HEK293 (cell line): ENCODE measurements at regions not wholly inside any gene's neighbourhood (a gene's known extent, or its start where the extent isn't known, plus 50 kb on each side); places are given as distances from the start of the nearest gene placed in this dataset.

Source experiments
- CTCF ChIA-PET: fragments of 350-600 bp; formaldehyde crosslinking; extraction: SDS; loops from one replicate; lab custom pipeline; 2021; ENCODE audit warnings: antibody characterized with exemption; lab: Yijun Ruan, JAX
- POLR2A ChIA-PET: fragments of 300-600 bp; formaldehyde crosslinking; extraction: SDS; loops from one replicate; lab custom pipeline; 2020; ENCODE audit warnings: antibody characterized with exemption, inconsistent platforms; lab: Yijun Ruan, JAX
- H3K27ac ChIP-seq: fragments of 200-500 bp; sonication (Bioruptor generic); 2 replicates; pipeline ENCODE4 v1.5.1; 2014; ENCODE audit warnings: low read depth, low read length, control low read depth, inconsistent platforms; ENCODE audit errors: extremely low read depth
- H3K36me3 ChIP-seq, 2 experiments: fragments of 200-500 bp in 1 of 2; sonication (Bioruptor generic) in 1 of 2; 1 replicate in 1 of 2; 2 replicates in 1 of 2; pipeline ENCODE4 v1.5.1; 2014 to 2017; ENCODE audit warnings: inconsistent platforms in 2 of 2, low read length in 2 of 2; ENCODE audit not compliant: control insufficient read depth in 2 of 2, insufficient read depth in 1 of 2
- H3K4me1 ChIP-seq: fragments of 200-500 bp; sonication (Bioruptor generic); 2 replicates; pipeline ENCODE4 v1.5.1; 2014; ENCODE audit warnings: mild to moderate bottlenecking, low read length, inconsistent platforms; ENCODE audit not compliant: control insufficient read depth, insufficient read depth
- H3K4me3 ChIP-seq: 2 replicates; pipeline ENCODE4 v1.5.1; 2011; ENCODE audit warnings: low read depth, mild to moderate bottlenecking, control low read depth, low read length, moderate library complexity
- H3K9me3 ChIP-seq: fragments of 200-500 bp; sonication (Bioruptor generic); 2 replicates; pipeline ENCODE4 v1.5.1; 2014; ENCODE audit warnings: low read depth, low read length, inconsistent platforms; ENCODE audit not compliant: control insufficient read depth, insufficient read depth
- MYNN ChIP-seq: fragments of 450-650 bp; formaldehyde crosslinking; IDR thresholded peaks from 2 replicates; pipeline ENCODE4 v1.5.1; 2016; ENCODE audit warnings: missing biosample characterization, missing genetic modification characterization, borderline replicate concordance
- SALL2 ChIP-seq: fragments of 450-650 bp; formaldehyde crosslinking; IDR thresholded peaks from 2 replicates; pipeline ENCODE4 v1.5.0; 2017; ENCODE audit warnings: missing biosample characterization, mild to moderate bottlenecking, missing genetic modification characterization, borderline replicate concordance
- SP3 ChIP-seq: fragments of 450-650 bp; formaldehyde crosslinking; IDR thresholded peaks from 2 replicates; pipeline ENCODE4 v1.5.1; 2016; ENCODE audit warnings: missing biosample characterization, missing genetic modification characterization
- TCF7L2 ChIP-seq: IDR thresholded peaks from 2 replicates; pipeline ENCODE4 v1.6.1; 2011; ENCODE audit warnings: low read depth, mild to moderate bottlenecking, inconsistent platforms, low read length, moderate library complexity, borderline replicate concordance
- ZBTB17 ChIP-seq: fragments of 450-650 bp; formaldehyde crosslinking; IDR thresholded peaks from 2 replicates; pipeline ENCODE4 v1.5.1; 2016; ENCODE audit warnings: missing biosample characterization, missing genetic modification characterization
- ZFP37 ChIP-seq: fragments of 450-650 bp; formaldehyde crosslinking; IDR thresholded peaks from 2 replicates; pipeline ENCODE4 v1.5.1; 2016; ENCODE audit warnings: missing biosample characterization, missing genetic modification characterization
- ZNF133 ChIP-seq: fragments of 450-650 bp; formaldehyde crosslinking; IDR thresholded peaks from 2 replicates; pipeline ENCODE4 v1.5.1; 2016; ENCODE audit warnings: missing biosample characterization, missing genetic modification characterization
- ZNF2 ChIP-seq: fragments of 450-650 bp; formaldehyde crosslinking; IDR thresholded peaks from 2 replicates; pipeline ENCODE4 v1.5.1; 2016; ENCODE audit warnings: missing biosample characterization, missing genetic modification characterization
- ZNF274 ChIP-seq, 2 experiments: fragments of 200-500 bp in 1 of 2; fragments of 450-650 bp in 1 of 2; sonication (Bioruptor generic) in 1 of 2; formaldehyde crosslinking in 1 of 2; IDR thresholded peaks; 2 replicates each; pipeline versions ENCODE4 v1.5.1 to v1.6.1; 2014 to 2016; ENCODE audit warnings: borderline replicate concordance in 1 of 2, inconsistent platforms in 1 of 2, low read length in 1 of 2, missing biosample characterization in 1 of 2, missing genetic modification characterization in 1 of 2
- ZNF311 ChIP-seq: fragments of 450-650 bp; formaldehyde crosslinking; IDR thresholded peaks from 2 replicates; pipeline ENCODE4 v1.5.1; 2017; ENCODE audit warnings: missing biosample characterization, missing genetic modification characterization, borderline replicate concordance
- ZNF350 ChIP-seq: fragments of 450-650 bp; formaldehyde crosslinking; IDR thresholded peaks from 2 replicates; pipeline ENCODE4 v1.5.0; 2017; ENCODE audit warnings: missing biosample characterization, mild to moderate bottlenecking, missing genetic modification characterization
- ZNF366 ChIP-seq: fragments of 450-650 bp; formaldehyde crosslinking; conservative IDR thresholded peaks from 2 replicates; pipeline ENCODE4 v1.5.1; 2016; ENCODE audit warnings: missing biosample characterization, missing genetic modification characterization
- ZNF423 ChIP-seq: fragments of 450-650 bp; formaldehyde crosslinking; IDR thresholded peaks from 2 replicates; pipeline ENCODE4 v1.5.1; 2016; ENCODE audit warnings: missing biosample characterization, missing genetic modification characterization
- ZNF521 ChIP-seq: fragments of 450-650 bp; formaldehyde crosslinking; IDR thresholded peaks from 2 replicates; pipeline ENCODE4 v1.5.1; 2017; ENCODE audit warnings: missing biosample characterization, mild to moderate bottlenecking, missing genetic modification characterization
- ZNF530 ChIP-seq: fragments of 450-650 bp; formaldehyde crosslinking; IDR thresholded peaks from 2 replicates; pipeline ENCODE4 v1.5.1; 2016; ENCODE audit warnings: low read depth, missing biosample characterization, missing genetic modification characterization
- ZNF544 ChIP-seq: fragments of 450-650 bp; formaldehyde crosslinking; IDR thresholded peaks from 2 replicates; pipeline ENCODE4 v1.5.0; 2017; ENCODE audit warnings: missing biosample characterization, missing genetic modification characterization
- ZNF600 ChIP-seq: fragments of 450-650 bp; formaldehyde crosslinking; IDR thresholded peaks from 2 replicates; pipeline ENCODE4 v1.5.1; 2016; ENCODE audit warnings: missing biosample characterization, missing genetic modification characterization
- ZNF76 ChIP-seq: fragments of 450-650 bp; formaldehyde crosslinking; IDR thresholded peaks from 2 replicates; pipeline ENCODE4; 2016; ENCODE audit warnings: low read depth, missing biosample characterization, missing genetic modification characterization, borderline replicate concordance
- ZSCAN30 ChIP-seq: fragments of 450-650 bp; IDR thresholded peaks from 2 replicates; pipeline ENCODE4 v1.5.1; 2018; ENCODE audit warnings: missing biosample characterization, mild to moderate bottlenecking, missing genetic modification characterization, moderate library complexity
- TF ChIP-seq, protein P1 (sequence below): fragments of 450-650 bp; formaldehyde crosslinking; conservative IDR thresholded peaks from 2 replicates; pipeline ENCODE4 v1.5.1; 2016; ENCODE audit warnings: low read depth, missing biosample characterization, missing genetic modification characterization
- TF ChIP-seq, protein P2 (sequence below): fragments of 450-650 bp; formaldehyde crosslinking; optimal IDR thresholded peaks from 2 replicates; pipeline ENCODE3; 2016; ENCODE audit warnings: missing biosample characterization, mild to moderate bottlenecking, missing genetic modification characterization
- TF ChIP-seq, protein P3 (sequence below): fragments of 450-650 bp; formaldehyde crosslinking; IDR thresholded peaks from 2 replicates; pipeline ENCODE4 v1.5.1; 2016; ENCODE audit warnings: missing biosample characterization, missing genetic modification characterization, borderline replicate concordance

DNA sequence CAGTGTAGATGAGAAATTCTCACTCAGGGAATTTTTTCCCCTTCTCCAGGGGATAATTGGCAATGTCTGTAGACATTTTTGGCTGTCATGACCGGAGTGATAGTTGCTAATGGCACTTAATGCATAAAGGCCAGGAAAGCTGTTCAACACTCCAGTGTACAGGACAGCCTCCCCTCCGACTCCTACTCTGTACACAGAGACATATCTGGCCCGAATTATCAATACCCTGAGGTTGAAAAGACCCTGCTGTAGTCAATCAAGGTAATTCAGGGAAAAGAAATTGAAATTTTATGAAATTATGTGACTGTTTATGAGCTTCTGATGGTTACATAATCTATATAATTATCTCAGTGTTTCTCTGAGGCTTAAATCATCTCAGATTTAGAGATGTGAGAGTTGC is 720.7 kb downstream of the OLFM4 start (continued):
- TF ChIP-seq, protein P1, sequence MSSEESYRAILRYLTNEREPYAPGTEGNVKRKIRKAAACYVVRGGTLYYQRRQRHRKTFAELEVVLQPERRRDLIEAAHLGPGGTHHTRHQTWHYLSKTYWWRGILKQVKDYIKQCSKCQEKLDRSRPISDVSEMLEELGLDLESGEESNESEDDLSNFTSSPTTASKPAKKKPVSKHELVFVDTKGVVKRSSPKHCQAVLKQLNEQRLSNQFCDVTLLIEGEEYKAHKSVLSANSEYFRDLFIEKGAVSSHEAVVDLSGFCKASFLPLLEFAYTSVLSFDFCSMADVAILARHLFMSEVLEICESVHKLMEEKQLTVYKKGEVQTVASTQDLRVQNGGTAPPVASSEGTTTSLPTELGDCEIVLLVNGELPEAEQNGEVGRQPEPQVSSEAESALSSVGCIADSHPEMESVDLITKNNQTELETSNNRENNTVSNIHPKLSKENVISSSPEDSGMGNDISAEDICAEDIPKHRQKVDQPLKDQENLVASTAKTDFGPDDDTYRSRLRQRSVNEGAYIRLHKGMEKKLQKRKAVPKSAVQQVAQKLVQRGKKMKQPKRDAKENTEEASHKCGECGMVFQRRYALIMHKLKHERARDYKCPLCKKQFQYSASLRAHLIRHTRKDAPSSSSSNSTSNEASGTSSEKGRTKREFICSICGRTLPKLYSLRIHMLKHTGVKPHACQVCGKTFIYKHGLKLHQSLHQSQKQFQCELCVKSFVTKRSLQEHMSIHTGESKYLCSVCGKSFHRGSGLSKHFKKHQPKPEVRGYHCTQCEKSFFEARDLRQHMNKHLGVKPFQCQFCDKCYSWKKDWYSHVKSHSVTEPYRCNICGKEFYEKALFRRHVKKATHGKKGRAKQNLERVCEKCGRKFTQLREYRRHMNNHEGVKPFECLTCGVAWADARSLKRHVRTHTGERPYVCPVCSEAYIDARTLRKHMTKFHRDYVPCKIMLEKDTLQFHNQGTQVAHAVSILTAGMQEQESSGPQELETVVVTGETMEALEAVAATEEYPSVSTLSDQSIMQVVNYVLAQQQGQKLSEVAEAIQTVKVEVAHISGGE (tag by site-specific recombination): no peak
- no peak for TF ChIP-seq ZNF350 (tag by site-specific recombination)
- no peak for TF ChIP-seq ZNF544 (tag by site-specific recombination)
- TF ChIP-seq SALL2 (tag by site-specific recombination): no peak

DNA sequence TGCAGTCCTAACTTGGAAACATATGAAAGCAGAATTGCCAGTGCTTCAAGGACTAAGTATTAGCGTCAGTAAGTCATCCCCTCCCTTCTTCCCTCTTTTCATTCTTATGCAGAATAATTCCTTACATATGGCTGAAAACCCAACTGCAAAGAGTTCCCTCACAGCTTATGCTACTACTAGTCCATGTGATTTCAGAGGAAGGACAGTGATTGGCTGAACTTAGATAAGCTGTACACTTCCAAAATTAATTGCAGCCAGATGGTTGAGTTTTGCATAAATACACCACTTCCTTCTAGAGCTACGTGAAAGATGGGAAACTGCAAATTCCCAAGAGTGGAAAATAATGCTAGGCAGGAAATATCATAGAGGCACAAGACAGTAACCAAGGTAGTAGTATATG is 730.4 kb downstream of the OLFM4 start:
- Histone ChIP-seq H3K36me3 (no peaks in the 10 kb centered on the region), H3K27ac (no peak overlapping the region), H3K4me1 (no peaks in the 10 kb centered on the region), H3K9me3 (no peaks in the 10 kb centered on the region), H3K4me3 (no peak overlapping the region)
- ChIA-PET POLR2A (no interaction called here), CTCF (interaction anchor here (0.6 kb wide), 1 partner anchor 509 kb away, joined by 3 read pairs; no protein-coding TSS in a partner anchor)
- TF ChIP-seq ZSCAN30 (tag by site-specific recombination) (no peak), ZBTB17 (no peak), ZNF423 (tag by site-specific recombination) (no peak), ZNF530 (no peak), ZNF274 (IDR thresholded peaks at IDR 0.05; ENCODE audit: low read length) (no peak), ZNF274 (tag by site-specific recombination; IDR thresholded peaks at IDR 0.05; ENCODE audit: borderline replicate concordance) (no peak)

DNA sequence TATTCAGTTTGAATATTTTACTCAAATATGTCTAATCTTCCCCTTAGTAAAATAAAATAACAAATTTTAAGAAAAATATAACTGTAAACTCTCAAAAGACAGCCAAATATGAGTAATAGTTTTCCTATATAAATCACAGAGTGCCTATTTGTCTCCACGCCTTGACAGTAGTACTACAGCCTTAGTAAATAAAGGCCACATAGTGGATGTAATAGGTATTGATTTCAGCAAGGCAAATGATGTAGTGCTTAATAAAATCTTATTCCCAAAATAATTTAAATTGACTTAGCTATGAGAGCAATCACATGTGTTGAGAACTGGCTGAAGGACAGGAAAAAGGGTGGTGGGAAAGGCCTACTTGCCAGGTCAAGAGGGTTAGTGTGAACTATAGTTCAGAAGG is 747.2 kb downstream of the OLFM4 start:
- no peaks in the 10 kb centered on the region for H3K36me3 ChIP-seq
- TF ChIP-seq ZNF521 (tag by site-specific recombination) (no peak), ZNF76 (no peak), SP3 (no peak), ZFP37 (tag by site-specific recombination) (no peak), TCF7L2 (no peak), ZNF2 (tag by site-specific recombination) (no peak), ZNF311 (no peak)
- TF ChIP-seq, protein P2, sequence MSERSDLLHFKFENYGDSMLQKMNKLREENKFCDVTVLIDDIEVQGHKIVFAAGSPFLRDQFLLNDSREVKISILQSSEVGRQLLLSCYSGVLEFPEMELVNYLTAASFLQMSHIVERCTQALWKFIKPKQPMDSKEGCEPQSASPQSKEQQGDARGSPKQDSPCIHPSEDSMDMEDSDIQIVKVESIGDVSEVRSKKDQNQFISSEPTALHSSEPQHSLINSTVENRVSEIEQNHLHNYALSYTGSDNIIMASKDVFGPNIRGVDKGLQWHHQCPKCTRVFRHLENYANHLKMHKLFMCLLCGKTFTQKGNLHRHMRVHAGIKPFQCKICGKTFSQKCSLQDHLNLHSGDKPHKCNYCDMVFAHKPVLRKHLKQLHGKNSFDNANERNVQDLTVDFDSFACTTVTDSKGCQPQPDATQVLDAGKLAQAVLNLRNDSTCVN: no peak
- ChIA-PET CTCF (no interaction called here), POLR2A (no interaction called here)
- no peak overlapping the region for H3K27ac ChIP-seq
- H3K4me1 ChIP-seq: no peaks in the 10 kb centered on the region
- H3K9me3 ChIP-seq: no peaks in the 10 kb centered on the region
- no peak overlapping the region for H3K4me3 ChIP-seq

DNA sequence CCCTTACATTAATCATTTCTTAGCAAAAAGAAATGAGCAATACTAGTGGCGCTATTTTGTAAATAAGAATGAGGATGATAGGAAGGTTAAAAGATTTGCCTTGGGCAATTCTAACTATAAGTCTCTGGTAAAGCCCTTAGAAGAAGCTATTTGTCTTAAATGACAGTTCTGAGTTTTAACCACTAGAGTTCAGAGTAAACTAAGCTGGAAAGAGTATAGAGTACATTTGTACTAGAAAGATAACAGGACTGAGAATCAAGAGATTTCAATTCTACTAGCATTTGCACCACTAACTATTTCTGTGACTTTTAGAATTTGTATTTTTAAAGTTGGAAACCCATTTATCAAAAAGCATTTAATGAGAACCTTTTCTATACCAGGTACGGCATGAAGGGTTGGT is 750.3 kb downstream of the OLFM4 start:
- no peak overlapping the region for H3K27ac ChIP-seq
- no peaks in the 10 kb centered on the region for H3K4me1 ChIP-seq
- H3K4me3 ChIP-seq: no peak overlapping the region
- no peaks in the 10 kb centered on the region for H3K9me3 ChIP-seq
- CTCF ChIA-PET: interaction anchor here (0.7 to 0.8 kb wide), 2 partner anchors 27 to 528 kb away, joined by 3 to 4 read pairs; no protein-coding TSS in a partner anchor
- no peaks in the 10 kb centered on the region for H3K36me3 ChIP-seq
- POLR2A ChIA-PET: no interaction called here
- no peak for TF ChIP-seq ZNF366 (tag by site-specific recombination)
- no peak for TF ChIP-seq ZNF133 (tag by site-specific recombination)
- TF ChIP-seq, protein P1 (tag by site-specific recombination): no peak
- TF ChIP-seq, protein P3, sequence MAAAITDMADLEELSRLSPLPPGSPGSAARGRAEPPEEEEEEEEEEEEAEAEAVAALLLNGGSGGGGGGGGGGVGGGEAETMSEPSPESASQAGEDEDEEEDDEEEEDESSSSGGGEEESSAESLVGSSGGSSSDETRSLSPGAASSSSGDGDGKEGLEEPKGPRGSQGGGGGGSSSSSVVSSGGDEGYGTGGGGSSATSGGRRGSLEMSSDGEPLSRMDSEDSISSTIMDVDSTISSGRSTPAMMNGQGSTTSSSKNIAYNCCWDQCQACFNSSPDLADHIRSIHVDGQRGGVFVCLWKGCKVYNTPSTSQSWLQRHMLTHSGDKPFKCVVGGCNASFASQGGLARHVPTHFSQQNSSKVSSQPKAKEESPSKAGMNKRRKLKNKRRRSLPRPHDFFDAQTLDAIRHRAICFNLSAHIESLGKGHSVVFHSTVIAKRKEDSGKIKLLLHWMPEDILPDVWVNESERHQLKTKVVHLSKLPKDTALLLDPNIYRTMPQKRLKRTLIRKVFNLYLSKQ (tag by site-specific recombination): no peak
- no peak for TF ChIP-seq ZNF600 (tag by site-specific recombination)
- no peak for TF ChIP-seq MYNN (tag by site-specific recombination)
